HepG2 (cell line): ENCODE measurements at regions not wholly inside any gene's neighbourhood (a gene's known extent, or its start where the extent isn't known, plus 50 kb on each side); places are given as distances from the start of the nearest gene placed in this dataset.

ENCODE experiments used
- AGO2 ChIP-seq: fragments of 200-400 bp; formaldehyde crosslinking; optimal IDR thresholded peaks from 2 replicates; pipeline ENCODE3; 2017; ENCODE audit warnings: mild to moderate bottlenecking, low read depth, low read length, moderate library complexity
- AHR ChIP-seq: IDR thresholded peaks from 2 replicates; pipeline ENCODE4 v1.6.1; 2018; ENCODE audit warnings: missing genetic modification reagents, missing compliant biosample characterization
- BHLHE40 ChIP-seq: IDR thresholded peaks from 2 replicates; pipeline ENCODE4 v1.6.1; 2011; ENCODE audit warnings: low read length, improper control_type of control experiment
- BRCA1 ChIP-seq: sonication (generic); formaldehyde crosslinking; IDR thresholded peaks from 2 replicates; pipeline ENCODE4 v1.4.0; 2020; ENCODE audit warnings: missing genetic modification reagents
- CHD2 ChIP-seq: IDR thresholded peaks from 2 replicates; pipeline ENCODE4 v1.6.1; 2011; ENCODE audit warnings: low read depth, low read length, improper control_type of control experiment
- GABPA ChIP-seq, 2 experiments: IDR thresholded peaks; 2 replicates each; pipeline ENCODE4 v1.6.1; 2011 to 2016; ENCODE audit warnings: low read depth in 2 of 2, low read length in 1 of 2, missing biosample characterization in 1 of 2, missing genetic modification characterization in 1 of 2
- GATAD2A ChIP-seq: IDR thresholded peaks from 2 replicates; pipeline ENCODE4 v1.6.1; 2016
- IRX3 ChIP-seq: sonication (generic); formaldehyde crosslinking; IDR thresholded peaks from 2 replicates; pipeline ENCODE4 v1.8.1; 2023; ENCODE audit warnings: mild to moderate bottlenecking, low read depth, missing genetic modification reagents, borderline replicate concordance
- JUN ChIP-seq: sonication (generic); formaldehyde crosslinking; IDR thresholded peaks from 2 replicates; pipeline ENCODE4 v1.4.0; 2020; ENCODE audit warnings: mild to moderate bottlenecking, missing genetic modification reagents
- KAT7 ChIP-seq: IDR thresholded peaks from 2 replicates; pipeline ENCODE4 v1.6.1; 2018; ENCODE audit warnings: borderline replicate concordance, missing compliant biosample characterization
- KLF9 ChIP-seq: IDR thresholded peaks from 2 replicates; pipeline ENCODE4 v1.6.1; 2016; ENCODE audit warnings: low read depth
- NCOA2 ChIP-seq: sonication (generic); formaldehyde crosslinking; IDR thresholded peaks from 2 replicates; pipeline ENCODE4 v1.8.0; 2022; ENCODE audit warnings: inconsistent platforms
- NFATC3 ChIP-seq: sonication (generic); formaldehyde crosslinking; IDR thresholded peaks from 2 replicates; pipeline ENCODE4 v1.5.1; 2020; ENCODE audit warnings: mild to moderate bottlenecking, missing genetic modification reagents
- NR1H2 ChIP-seq: sonication (generic); formaldehyde crosslinking; IDR thresholded peaks from 2 replicates; pipeline ENCODE4 v1.8.1; 2022; ENCODE audit warnings: low read depth, missing genetic modification reagents, borderline replicate concordance
- PAWR ChIP-seq: sonication (generic); formaldehyde crosslinking; IDR thresholded peaks from 2 replicates; pipeline ENCODE4 v1.4.0; 2020; ENCODE audit warnings: missing genetic modification reagents, mild to moderate bottlenecking, borderline replicate concordance
- PBX2 ChIP-seq: IDR thresholded peaks from 2 replicates; pipeline ENCODE4 v1.6.1; 2016; ENCODE audit warnings: control low read depth
- PHF8 ChIP-seq: sonication (generic); formaldehyde crosslinking; IDR thresholded peaks from 2 replicates; pipeline ENCODE4 v1.5.0; 2020; ENCODE audit warnings: missing genetic modification reagents
- PRDM4 ChIP-seq: sonication (generic); formaldehyde crosslinking; IDR thresholded peaks from 2 replicates; pipeline ENCODE4 v1.9.0; 2021; ENCODE audit warnings: missing genetic modification reagents, borderline replicate concordance
- THAP11 ChIP-seq: IDR thresholded peaks from 2 replicates; pipeline ENCODE4 v1.6.1; 2016; ENCODE audit warnings: missing biosample characterization, missing genetic modification reagents
- YEATS4 ChIP-seq: sonication (generic); formaldehyde crosslinking; IDR thresholded peaks from 2 replicates; pipeline ENCODE4 v1.4.0; 2020; ENCODE audit warnings: missing genetic modification reagents, borderline replicate concordance
- ZBTB25 ChIP-seq: IDR thresholded peaks from 2 replicates; pipeline ENCODE4 v1.6.1; 2018; ENCODE audit warnings: missing genetic modification reagents
- ZC3H13 ChIP-seq: sonication (generic); formaldehyde crosslinking; IDR thresholded peaks from 2 replicates; pipeline ENCODE4 v1.8.1; 2023; ENCODE audit warnings: mild to moderate bottlenecking, missing genetic modification reagents, moderate library complexity
- ZNF333 ChIP-seq: sonication (generic); formaldehyde crosslinking; IDR thresholded peaks from 2 replicates; pipeline ENCODE4 v1.4.0; 2020; ENCODE audit warnings: mild to moderate bottlenecking, missing genetic modification reagents, borderline replicate concordance
- ZNF589 ChIP-seq: sonication (generic); formaldehyde crosslinking; conservative IDR thresholded peaks from 2 replicates; pipeline ENCODE4 v1.8.0; 2022; ENCODE audit warnings: mild to moderate bottlenecking, moderate library complexity, missing genetic modification reagents
- ZNF629 ChIP-seq: sonication (generic); formaldehyde crosslinking; conservative IDR thresholded peaks from 2 replicates; pipeline ENCODE4 v1.5.0; 2020; ENCODE audit warnings: missing genetic modification reagents
- ZSCAN12 ChIP-seq: sonication (generic); formaldehyde crosslinking; IDR thresholded peaks from 2 replicates; pipeline ENCODE4 v1.9.0; 2021; ENCODE audit warnings: mild to moderate bottlenecking, missing genetic modification reagents
- TF ChIP-seq, protein P1 (sequence below): sonication (generic); formaldehyde crosslinking; IDR thresholded peaks from 2 replicates; pipeline ENCODE4 v1.5.0; 2020; ENCODE audit warnings: missing genetic modification reagents, mild to moderate bottlenecking, borderline replicate concordance

DNA sequence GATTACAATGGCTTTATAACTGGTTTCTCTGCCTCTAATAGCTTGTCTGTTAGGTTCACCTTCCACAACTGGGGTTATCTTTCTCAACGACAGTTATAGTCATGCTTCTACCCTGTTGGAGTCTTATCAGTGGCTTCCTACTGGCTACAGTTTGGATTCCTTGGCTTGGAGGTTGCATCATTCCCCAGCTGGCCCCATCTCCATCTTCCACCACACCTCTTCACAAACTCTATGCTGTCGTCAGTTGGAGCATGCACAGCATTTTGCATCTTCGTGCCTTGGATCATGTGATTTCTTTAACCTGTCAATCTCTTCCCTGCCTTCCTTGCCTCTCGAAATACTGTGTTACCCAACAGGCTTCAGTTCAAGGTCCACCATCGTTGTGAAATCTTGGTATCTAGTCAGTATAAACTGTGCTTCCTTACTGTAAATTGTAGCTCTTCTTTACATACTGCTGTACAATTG, 316.3 kb upstream of the CXCR4 start (continued):
- TF ChIP-seq YEATS4 (CRISPR knock-in tag) (no peak), KLF9 (no peak), NR1H2 (CRISPR knock-in tag) (no peak), AHR (CRISPR knock-in tag) (no peak), THAP11 (CRISPR knock-in tag) (0 out of 2 replicates have a peak, but pooled peaks have one; percentile 17), JUN (CRISPR knock-in tag) (no peak), NFATC3 (no peak), ZNF333 (CRISPR knock-in tag) (no peak), IRX3 (CRISPR knock-in tag) (no peak), ZSCAN12 (CRISPR knock-in tag) (no peak), BRCA1 (CRISPR knock-in tag) (no peak), ZNF589 (CRISPR knock-in tag) (no peak), KAT7 (CRISPR knock-in tag) (no peak), ZC3H13 (CRISPR knock-in tag) (no peak), GABPA (IDR thresholded peaks at IDR 0.05; ENCODE audit: low read depth, low read length) (no peak), GABPA (CRISPR knock-in tag; IDR thresholded peaks at IDR 0.05; ENCODE audit: low read depth) (no peak), ZNF629 (no peak), PRDM4 (CRISPR knock-in tag) (no peak), PAWR (no peak), BHLHE40 (no peak), ZBTB25 (no peak), AGO2 (no peak), PBX2 (CRISPR knock-in tag) (peak; percentile 66), GATAD2A (CRISPR knock-in tag) (peak; percentile 63), CHD2 (no peak), PHF8 (no peak), NCOA2 (no peak)
- TF ChIP-seq, protein P1, sequence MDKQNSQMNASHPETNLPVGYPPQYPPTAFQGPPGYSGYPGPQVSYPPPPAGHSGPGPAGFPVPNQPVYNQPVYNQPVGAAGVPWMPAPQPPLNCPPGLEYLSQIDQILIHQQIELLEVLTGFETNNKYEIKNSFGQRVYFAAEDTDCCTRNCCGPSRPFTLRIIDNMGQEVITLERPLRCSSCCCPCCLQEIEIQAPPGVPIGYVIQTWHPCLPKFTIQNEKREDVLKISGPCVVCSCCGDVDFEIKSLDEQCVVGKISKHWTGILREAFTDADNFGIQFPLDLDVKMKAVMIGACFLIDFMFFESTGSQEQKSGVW (CRISPR knock-in tag): no peak
